AML-193 (cell line): ENCODE measurements at regions not wholly inside any gene's neighbourhood (a gene's known extent, or its start where the extent isn't known, plus 50 kb on each side); places are given as distances from the start of the nearest gene placed in this dataset.

Source experiments
- DNase-seq, 2 experiments: peaks; one replicate each; lab custom pipeline; 2025; lab: John Stamatoyannopoulos, UW

DNA sequence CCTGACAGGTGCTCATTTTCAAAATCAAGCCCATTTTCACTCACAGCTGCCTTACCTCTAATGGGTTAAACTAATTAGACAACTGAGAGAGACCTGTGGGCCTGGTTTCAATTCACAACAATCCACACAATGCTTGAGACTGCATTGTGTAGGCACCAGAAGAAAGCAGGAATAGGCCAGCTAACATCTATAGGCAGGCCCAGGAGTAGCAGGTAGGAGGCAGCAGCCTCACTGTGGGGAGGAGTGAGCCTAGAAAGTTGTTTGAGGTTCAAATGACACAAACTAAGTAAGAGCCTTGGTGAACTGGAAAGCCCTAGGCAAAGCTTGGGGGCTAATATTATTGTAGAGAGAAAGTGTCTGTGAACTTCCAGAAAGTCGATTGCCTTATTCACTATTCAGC lies 289.5 kb upstream of the CCDC196 start:
- no peak for DNase-seq

DNA sequence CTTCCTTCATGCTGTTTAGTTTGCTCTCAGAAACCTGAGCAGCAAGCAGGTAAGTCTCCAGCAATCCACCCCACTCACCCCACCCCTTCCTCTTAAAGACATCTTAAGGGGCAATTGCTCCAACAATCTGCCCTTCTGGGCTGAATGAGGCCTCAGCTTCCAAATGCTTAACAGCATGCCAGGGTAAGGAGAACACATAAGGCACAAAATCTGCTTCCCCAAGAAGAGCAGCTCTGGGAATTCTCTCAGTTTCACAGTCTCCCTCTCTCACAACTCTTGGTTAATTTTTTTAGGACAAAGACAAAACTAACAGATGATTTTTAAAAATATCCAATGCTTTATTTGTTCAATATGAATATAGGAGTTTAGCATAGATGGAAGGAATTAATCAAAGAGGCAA lies 288.9 kb upstream of the CCDC196 start:
- DNase-seq, result no peak

DNA sequence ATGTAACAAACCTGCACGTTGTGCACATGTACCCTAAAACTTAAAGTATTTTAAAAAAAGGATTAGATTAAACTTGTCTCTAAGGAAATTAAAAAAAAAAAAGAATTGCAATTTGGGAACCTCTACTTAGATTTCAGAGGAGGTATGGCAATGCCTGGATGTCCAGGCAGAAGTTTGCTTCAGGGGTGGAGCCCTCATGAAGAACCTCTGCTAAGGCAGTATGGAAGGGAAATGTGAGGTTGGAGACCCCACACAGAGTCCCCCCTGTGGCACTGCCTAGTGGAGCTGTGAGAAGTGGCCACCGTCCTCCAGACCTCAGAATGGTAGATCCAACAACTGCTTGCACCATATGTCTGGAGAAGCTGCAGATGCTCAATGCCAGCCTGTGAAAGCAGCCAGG lies 279.6 kb upstream of the CCDC196 start:
- DNase-seq, result no peak

DNA sequence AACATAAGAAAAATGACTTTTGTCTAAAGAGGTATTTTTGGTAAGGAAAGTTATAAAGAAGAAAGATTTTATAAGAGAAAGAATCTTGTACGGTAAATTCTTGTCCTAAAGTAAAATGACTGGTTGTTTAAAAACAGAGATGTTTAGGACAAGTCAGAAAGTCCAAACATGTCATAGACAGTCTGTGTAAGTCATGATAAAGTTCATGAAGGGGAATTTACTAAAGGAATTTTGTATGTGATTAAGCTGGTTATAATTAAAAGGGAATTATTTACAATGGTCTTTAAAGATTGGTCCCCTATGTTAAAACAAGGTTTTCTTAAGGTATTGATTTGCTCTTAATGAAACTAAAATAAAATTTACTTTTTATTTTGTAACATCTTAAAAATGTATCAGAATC lies 269.4 kb upstream of the CCDC196 start:
- no peak for DNase-seq

DNA sequence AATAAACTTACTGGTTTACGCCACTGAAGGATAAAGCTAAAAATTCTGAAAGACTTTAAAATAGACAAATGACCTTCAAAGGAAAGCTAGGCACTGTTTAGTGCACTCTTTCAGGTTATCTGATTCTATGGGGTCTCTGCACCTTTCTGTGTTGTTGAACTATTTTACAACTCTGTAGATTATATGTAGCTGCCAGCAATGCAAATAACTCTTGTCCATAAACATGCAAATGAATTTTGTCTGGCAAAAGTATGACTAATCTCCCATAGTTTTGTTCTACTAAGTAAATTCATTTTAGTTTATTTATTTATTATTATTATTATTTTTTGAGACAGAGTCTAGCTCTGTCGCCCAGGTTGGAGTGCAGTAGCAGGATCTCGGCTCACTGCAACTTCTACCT lies 266.3 kb upstream of the CCDC196 start:
- DNase-seq, result no peak

DNA sequence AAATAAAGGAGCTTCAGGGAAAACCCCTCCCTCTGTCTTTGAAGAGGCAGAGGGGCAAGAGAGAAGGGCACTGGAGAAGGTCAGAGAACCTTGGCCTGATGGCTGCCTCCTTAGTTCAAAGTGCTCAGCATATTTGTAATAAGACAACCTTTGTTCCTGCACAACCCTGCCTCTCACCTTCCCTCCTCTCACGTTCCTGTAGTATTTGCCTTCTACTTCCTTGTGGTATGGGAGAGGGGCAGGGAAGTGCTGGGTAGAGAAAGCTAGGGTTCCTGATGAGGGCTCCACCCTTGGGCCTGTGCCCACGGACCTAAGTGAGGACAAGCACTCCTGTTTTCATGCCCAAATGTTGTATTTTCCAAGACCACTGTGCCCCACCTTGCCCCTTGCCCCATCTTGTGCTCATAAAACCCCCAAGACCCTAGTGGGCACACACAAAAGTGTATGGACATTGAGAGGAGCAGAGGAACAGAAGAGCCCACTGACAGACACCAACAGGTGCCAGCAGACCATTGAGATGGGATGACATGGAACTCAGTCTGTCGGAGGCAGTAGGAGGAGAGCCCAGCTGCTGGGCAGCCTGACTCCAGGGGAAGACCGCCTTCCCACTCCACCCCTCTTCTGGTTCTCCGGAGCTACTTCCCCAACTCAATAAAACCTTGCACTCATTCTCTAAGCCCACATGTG lies 261.5 kb upstream of the CCDC196 start:
- no peak for DNase-seq

DNA sequence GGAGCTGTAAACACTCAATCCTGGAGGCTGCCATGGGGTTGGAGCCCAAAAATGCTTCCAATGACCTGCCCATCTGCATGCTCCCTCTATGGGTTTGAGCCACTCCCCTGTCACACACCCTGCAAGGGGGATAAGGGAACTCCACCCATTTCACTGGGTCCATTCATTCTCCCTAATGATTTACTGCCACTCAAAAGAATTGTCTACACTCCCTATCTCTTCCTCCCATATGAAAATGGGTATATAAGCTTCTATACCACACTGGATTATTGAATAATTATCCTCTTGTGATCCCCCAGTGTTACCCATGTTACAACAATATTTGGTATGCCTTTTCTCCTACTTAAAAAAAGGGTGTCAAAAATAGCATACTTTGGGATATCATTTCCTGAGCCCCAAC lies 260.8 kb upstream of the CCDC196 start:
- no peak for DNase-seq

DNA sequence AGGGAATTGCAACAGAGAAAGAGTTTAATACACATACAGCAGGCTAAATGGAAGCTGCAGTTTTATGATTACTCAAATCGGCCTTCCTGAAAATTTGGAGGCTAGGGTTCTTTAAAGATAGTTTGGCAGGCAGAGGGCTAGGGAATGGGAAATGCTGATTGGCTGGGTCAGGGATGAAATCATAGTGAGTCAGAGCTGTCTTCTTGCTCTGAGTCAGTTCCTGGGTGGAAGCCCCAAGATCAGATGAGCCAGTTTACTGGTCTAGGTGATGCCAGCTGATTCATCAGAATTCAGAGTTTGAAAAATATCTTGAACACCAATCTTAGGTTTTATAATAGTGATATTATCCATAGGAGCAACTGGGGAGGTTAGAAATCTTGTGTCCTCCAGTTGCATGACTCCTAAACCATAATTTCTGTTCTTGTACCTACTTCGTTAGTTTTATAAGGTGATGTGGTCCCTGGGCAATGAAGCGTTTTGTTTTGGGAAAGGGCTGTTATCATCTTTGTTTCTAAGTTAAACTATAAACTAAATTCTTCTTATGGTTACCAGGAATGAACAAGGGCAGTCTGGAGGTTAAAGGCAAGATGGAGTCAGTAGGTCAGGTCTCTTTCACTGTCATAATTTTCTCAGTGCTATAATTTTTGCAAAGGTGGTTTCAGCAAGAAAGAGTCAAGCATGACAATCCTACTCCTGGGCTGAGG lies 257.8 kb upstream of the CCDC196 start:
- no peak for DNase-seq

DNA sequence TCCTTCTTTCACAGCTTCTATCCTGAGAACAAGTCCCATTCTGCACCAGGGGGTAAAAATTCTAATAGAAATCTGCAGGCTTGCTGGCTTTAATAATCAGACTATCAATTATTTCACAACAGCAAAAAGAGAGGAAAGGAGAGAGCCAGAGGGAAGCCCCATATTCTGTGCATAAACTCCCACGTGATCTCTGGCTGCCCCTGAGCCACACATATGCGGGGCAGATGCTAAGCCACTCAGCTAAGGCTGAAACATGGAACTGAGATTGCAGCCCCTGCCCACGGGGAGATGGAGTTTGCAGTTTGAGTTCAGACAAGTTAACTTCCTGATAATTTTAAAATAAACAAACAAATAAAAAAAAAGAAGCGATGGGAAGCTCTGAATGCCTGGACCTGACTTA lies 254.4 kb upstream of the CCDC196 start:
- no peak for DNase-seq

DNA sequence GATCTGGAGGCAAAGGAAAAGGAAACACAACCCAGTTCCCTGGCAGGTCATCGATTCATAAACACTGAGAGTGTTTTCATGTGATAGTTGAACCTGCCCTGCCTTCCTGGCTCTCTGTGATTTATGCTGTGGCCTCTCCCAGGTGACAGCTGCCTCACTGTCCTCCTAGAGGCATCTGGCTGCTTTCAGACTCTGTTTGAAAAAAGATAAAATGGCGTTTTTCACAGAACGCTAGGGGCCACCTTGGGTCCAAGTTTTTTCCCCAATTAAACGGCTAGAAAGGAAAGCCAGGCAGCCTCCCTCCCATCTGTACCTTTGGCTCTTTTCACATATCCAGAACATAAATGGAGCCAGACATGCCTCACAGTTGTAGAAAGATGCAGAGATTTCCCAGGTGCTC lies 252.6 kb upstream of the CCDC196 start:
- DNase-seq, result no peak

DNA sequence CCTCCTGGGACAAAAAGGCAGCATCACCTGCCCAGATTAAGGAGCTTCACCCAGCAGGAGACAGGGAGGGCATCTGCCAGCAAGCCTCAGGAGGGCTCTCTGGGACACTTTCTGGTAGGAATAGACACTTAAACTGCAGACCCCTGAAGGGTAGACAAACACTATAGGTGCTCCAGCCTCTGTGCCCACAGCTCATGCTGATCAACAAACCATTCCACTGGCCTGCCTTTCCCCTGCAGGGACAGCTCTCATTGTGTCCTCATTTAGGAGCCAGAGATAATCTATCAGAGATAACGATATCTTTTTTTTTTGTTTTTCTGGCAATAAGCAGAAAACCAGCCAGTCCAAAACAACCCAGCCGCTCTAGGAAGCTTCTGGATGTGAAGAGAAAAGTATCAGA lies 251.8 kb upstream of the CCDC196 start:
- no peak for DNase-seq

DNA sequence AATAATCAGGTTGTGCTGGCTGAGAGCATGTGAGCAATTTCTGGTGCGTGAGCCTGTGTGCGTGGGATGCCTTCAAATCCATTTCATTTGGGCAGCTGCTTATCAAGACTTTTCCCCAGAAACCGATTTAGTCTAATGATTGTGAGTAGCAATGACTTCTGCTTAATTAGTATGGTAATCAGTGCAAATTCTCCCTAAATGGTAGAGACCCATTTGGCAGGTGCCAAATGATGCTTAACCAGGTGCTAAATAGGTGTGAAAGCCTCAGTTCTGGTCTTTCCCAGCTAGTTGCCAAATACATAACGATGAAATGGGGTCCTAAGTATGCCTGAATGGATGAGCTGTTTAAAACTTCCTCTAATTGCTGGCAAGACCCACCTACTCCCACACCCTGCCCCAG lies 248.4 kb upstream of the CCDC196 start:
- no peak for DNase-seq

DNA sequence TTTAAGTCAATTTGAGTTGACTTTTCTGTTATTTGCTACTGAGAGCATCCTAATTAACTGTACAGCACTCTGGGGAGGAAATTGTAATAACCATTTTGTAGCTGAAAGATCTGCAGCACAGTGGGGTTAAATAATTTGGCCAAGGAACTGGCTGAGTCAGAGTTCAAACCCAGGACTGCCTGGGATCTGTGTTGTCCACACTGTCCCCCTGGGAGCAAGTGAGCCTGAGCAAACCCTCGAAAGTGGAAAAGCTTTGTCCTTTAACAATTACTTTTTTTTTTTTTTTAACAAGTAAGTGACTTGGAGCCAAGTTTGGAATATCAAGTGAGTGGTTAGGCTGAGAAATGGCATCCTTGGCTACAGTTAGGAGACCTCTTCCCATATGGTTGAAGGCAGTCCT lies 247.2 kb upstream of the CCDC196 start:
- no peak for DNase-seq

DNA sequence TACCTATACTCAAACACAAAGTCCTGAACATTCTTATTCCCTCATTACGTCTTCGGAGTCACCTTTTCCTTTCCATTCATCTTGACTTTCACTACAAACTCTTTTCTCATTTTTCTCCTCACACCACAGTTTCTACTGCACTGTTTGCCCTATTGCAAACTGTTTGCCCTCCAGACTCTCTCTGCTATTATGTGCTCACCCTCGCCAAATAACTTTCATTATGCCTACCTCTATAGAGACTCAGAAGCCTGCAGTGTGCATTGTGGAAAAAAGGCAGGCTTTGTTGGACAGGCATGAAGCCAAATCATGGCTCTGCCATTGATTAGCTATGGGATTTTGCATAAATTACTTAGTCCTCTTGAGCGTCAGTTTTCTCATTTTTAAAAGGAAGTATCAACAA lies 246.6 kb upstream of the CCDC196 start:
- DNase-seq, result no peak

DNA sequence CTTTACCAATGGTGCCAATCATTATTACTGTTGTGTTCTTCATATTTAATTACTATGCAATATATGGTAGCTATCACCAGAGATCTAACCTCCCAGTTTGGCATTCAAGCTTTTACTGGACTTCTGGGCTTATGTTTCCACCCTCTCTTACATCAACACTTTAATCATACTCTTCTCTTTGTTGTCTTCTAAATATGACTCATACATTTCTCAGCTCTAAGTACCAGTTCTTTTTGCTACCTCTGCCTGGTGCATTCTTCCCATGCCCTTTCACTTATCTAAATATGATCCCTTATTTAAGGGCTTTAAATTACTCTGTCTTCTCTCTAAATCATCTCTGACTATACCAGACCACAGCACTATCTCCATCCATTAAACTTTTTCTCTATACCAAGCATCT lies 246.1 kb upstream of the CCDC196 start:
- DNase-seq, result no peak

DNA sequence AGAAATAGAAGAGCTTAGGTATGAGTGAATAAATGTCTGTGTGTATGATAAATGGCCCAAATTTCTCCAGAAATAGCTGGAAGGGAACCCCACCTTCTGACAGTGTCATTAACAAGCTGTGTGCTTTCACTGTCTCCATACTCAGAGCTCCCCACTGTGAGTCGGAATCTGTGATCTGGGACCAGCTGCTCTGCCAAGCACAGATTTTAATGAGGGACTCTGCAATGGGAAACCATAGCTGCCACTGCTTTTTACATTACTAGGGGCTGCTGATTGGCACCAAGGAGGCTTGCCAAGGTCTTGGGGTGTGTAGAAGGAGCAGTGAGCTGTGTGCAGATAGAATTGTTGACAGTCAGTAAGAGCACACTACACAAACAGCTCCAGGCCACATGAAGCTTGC lies 244.2 kb upstream of the CCDC196 start:
- no peak for DNase-seq

DNA sequence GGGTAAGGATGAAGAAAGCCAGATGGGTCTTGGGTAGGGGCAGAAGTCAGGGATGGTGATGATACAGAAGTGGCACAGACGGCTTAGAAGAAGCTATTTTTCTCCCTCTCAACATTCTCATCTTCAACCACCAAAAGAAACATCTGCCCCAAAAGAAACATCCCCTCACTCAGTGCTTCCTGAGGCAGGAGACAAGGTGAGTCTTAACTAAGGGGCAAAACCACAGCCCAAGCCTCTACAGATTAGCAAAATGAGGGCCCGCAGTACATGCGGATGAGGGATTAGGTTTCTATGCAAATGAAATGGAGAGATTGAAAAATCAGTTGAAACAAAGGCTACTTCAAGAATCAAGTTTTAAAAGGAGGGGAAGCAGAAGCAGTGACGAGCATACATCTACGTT lies 241.3 kb upstream of the CCDC196 start:
- no peak for DNase-seq

DNA sequence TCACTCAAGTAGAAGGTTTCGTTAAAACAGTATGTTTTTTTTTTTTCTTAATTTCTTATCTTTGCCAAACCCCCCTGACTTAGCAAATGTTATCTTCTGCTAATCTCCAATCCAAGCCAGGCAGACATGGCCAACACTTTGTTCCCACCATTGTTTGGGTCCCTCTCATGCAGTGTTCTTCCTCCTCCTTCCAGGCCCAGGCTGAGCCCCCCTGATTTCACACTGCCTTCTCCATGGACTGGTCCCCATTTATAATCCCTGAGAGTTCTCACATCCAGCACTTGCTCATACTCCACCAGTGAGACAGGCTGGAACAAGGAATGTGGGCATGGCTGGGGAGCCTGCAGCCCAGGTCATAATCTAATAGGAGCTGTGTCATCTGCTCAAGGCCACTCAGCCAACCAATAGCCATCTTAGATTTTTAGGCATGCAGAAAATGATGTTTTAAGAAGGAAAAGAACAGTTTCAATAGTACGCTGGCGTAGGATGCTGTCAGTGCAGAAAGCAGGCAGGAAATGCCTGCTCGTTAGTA lies 238.4 kb upstream of the CCDC196 start:
- no peak for DNase-seq

DNA sequence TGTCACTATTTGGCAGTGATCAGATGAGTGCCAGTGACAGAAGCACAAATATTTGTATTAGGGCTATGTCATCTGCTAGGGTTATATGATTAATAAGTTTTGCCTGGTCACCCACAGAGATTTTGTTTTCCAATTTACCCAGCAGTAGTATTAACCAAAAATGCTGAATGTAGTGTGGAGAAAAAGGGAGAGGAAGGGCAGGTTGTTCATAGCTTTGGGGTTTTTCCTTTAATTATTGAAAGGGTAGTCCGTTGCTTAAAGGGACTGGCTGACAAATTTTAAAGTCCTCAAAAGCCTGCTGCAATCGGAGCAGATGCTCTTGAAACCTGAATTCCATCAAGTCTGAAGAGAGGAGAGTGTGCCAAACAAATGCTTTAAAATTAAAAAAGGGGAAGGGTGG lies 237.9 kb upstream of the CCDC196 start:
- DNase-seq, result no peak

DNA sequence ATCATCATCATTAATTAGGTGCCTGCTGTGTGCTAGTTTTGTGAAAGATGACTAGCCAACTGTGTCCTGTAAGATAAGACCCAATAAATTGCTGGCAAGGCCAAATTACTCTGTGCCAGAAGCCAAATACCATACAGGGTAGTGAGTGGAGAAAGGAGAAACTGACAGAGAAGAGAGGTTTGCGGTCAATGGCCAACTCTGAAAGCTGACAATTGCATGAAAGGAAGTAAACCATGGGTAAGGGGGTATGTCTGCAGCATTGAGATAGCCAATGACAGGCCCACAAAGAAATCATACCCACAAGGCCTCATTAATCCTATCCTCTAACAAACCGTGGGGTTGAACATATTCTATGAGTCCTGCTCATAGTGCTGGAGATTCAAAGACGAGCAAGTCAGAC lies 236.6 kb upstream of the CCDC196 start:
- DNase-seq, result no peak

DNA sequence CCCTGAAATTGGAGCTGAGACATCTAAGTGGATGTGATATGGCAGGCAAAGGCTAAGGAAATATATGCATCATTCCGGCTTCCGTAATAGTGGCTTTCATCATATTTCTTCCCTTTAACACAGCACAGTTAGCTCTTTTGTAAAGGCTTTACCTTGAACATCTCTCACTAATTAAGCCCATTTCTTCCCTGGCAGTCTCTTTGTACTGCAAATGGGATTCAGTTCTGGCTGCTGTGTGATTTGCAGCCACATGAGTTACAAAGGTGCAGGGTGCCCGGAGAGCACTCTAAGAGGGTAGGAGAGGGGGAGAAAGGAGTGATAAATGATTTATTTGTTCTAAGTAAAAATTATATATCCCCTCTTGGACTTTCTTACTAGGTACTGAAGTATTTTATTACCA lies 232.1 kb upstream of the CCDC196 start:
- DNase-seq, result no peak

DNA sequence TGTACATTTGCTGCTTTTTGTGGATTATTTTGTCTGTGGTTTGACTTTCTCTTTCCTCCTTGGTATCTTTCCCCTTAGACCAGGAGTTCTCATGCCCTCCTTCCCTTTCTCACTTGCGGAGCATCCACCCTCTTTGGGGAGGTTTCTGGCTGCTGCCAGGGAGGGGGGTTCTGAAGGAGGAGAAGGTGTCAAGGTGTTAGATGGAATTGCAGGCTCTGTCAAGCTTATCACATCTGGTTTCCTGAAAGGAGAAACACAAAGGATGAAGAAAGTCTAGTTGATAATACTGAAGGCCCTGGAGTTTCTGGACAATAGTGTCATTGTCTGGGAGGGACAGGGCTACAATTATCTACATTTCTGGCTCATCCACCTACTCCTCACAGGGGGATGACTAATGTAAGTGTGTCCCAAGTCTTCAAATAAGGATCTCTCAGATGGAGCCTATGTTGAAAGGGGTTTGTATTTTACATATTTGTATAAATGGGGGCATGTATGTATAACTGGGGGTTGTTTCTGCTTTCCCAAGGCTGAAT lies 217.3 kb upstream of the CCDC196 start:
- DNase-seq, result no peak

DNA sequence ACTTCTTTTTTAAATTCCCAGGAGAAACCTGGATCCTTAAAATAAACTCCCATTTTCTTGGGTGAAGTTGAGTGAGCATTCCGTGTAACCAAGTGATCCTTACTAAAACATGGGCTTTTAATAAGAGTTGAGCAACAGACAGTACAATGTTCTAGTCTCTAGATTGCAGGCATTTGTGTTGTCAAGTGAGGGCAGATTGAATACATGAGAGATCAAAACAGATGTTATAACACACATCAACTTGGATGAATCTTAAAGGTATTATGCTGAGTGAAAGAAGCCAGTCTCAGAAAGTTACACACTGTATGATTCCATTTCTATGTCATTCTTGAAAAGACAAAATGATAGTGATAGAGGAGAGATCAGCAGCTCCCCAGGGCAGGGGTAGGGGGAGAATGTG lies 213.9 kb upstream of the CCDC196 start:
- no peak for DNase-seq
